GM12873 (cell line): ENCODE measurements at regions not wholly inside any gene's neighbourhood (a gene's known extent, or its start where the extent isn't known, plus 50 kb on each side); places are given as distances from the start of the nearest gene placed in this dataset.

ENCODE experiments used
- TF ChIP-seq, protein P1 (sequence below): IDR thresholded peaks from 2 replicates; pipeline ENCODE4 v1.5.1; 2012; ENCODE audit warnings: low read depth, mild to moderate bottlenecking, moderate library complexity, low read length, control low read depth; ENCODE audit not compliant: insufficient read depth; ENCODE audit errors: missing control alignments

DNA sequence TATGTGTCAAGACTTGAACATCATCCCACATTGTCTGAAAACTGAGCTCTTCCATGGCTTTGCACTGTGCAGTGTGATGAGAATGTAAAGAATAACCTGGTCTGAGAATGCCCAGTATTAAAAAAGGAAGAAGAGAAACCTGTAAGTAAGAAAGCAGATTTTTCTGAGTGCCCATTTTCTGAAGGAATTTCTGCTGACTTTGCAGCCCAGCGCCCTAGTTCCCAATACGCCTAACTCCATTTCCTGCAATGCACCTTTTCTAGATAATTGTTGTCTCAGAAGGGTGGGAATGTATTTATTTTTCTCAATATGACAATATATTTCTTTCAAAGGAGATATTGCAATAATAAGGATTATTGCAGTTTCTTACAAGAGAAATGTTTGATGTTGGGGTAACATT lies 231.5 kb downstream of the HAO1 start:
- TF ChIP-seq, protein P1, sequence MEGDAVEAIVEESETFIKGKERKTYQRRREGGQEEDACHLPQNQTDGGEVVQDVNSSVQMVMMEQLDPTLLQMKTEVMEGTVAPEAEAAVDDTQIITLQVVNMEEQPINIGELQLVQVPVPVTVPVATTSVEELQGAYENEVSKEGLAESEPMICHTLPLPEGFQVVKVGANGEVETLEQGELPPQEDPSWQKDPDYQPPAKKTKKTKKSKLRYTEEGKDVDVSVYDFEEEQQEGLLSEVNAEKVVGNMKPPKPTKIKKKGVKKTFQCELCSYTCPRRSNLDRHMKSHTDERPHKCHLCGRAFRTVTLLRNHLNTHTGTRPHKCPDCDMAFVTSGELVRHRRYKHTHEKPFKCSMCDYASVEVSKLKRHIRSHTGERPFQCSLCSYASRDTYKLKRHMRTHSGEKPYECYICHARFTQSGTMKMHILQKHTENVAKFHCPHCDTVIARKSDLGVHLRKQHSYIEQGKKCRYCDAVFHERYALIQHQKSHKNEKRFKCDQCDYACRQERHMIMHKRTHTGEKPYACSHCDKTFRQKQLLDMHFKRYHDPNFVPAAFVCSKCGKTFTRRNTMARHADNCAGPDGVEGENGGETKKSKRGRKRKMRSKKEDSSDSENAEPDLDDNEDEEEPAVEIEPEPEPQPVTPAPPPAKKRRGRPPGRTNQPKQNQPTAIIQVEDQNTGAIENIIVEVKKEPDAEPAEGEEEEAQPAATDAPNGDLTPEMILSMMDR: no peak

DNA sequence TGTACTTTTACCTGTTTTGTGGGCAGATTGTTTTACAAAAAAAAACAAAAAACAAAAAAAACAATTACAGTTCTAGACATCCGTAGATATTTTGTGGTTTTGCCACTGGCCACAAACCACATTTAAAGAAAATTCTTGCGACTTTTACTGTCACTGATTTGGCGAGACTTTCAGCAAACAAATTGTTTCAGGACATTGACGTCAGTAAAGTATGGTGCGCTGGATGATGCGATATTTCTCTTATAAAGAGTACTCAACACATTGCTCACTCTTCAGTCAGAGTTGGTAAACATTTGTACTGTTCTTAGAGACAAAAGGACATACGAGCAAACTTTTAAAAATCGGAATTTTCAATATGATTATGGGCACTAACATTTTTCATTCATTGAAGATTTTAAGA lies 229.8 kb downstream of the HAO1 start:
- TF ChIP-seq, protein P1: no peak

DNA sequence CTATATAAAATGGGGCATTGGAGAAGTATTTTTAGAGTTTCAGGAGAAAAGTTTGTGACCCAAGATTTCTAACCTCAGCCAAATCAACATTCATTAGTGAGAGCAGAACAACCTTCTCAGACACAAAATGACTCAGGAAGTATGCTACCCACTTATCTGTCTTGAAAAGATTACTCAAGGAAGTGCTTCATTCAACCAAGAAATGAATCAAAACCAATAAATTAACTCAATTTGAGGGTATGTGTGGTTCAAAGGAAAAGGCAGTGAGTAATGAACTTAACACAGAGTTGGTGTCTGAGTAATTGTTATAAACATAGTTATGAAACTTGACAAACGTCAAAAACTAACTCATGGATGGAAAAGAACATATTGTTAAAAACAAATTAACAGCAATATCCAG lies 227.6 kb downstream of the HAO1 start:
- TF ChIP-seq, protein P1: no peak

DNA sequence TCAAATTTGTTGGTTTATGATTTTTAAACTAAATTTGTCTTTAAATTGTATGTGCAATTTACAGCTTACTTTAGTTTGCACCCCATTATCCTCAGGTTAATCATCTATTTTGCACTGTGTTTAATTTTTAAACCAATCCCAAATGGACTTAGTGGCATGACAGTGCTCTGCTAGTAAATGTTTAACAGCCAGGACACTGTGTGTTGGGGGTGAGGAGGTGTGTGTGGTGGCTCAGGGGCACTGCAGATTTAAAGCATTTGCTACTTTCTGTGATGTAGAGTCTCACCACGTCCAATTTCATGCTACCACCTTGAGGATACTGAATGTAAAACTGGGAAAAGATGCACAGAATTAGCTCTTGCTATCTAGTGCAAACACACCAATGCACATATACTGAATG lies 225.7 kb downstream of the HAO1 start:
- TF ChIP-seq, protein P1: no peak

DNA sequence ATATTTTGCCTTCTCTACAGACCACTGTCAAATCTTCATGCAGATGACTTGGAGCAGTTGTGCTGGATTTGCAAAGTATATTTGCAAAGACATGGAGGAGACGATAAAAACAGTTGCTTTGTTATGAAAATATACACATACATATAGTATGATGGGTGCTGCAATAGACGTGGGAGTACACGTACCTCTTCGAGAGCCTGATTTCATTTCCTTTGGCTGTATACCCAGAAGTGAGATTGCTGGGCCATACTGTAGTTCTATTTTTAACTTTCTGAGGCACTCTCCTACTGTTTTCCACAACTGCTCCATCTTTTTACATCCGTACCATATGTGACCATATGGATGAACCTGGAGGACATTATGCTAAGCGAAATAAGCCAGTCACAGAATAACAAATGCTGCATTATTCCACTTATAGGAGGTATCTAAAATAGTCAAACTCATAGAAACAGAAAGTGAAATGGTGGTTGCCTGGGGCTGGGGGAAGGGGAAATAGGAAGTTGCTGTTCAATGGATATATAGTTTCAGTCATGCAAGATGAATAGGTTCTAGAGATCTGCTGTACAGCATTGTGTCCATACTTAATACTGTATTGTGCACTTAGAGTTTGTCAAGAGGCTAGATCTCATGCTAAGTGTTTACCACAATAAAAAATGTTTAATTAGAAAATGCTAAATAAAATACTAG lies 223.8 kb downstream of the HAO1 start:
- TF ChIP-seq, protein P1: no peak

DNA sequence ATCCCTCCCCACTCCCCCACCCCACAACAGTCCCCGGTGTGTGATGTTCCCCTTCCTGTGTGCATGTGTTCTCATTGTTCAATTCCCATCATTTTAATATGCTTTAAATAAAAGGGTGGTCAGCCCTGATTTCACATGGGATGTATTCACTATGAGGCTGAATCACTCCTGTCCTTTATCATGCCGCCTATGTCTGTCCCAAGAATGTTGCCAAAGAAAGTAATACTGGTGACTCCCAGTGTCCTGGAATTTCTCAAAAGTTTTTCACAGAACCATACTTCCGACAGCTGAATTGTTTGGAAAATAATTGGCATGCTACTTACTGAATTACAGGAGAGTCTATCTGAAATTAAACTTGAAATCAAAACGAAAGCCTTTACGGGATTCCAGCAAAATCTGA lies 217.7 kb downstream of the HAO1 start:
- TF ChIP-seq, protein P1: no peak

DNA sequence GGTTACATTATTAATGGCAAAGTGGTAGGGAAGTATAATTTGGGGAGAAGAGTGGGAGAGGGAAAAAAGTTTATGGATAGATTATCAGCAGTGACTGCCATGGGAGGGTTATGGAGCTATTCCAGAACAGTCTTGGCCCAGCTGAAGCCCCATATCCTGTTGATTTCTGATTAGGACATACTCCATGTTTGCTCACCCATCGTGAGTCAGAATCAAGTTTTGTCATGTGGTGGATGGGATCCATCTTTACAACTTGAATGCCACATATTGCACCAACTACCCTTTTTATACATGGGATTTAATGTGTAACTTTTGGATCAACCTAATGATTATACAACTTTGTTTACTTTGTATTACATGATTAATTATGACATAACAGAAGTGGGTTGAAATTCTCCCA lies 217.0 kb downstream of the HAO1 start:
- TF ChIP-seq, protein P1: no peak
